DMS53 treated with DMSO at 0.1 percent for 48 hours (cell line): ENCODE measurements at regions not wholly inside any gene's neighbourhood (a gene's known extent, or its start where the extent isn't known, plus 50 kb on each side); places are given as distances from the start of the nearest gene placed in this dataset.
"Not testable (repeated sequence)": the region's sequence is repeated elsewhere in the genome, so short reads cannot be mapped to it uniquely, and the experiment has no call there.

Experiments used
- DNase-seq: peaks from one replicate; lab custom pipeline; 2025; ENCODE audit not compliant: unreplicated experiment; lab: John Stamatoyannopoulos, UW

GRCh38 chr12:19665121-19665900 lies 226.0 kb downstream of the AEBP2 start:
- DNase-seq = no peak

- no peak for DNase-seq
Observed at GRCh38 chr12:19666070-19666469, 226.8 kb downstream of the AEBP2 start.

- no peak for DNase-seq
Observed at GRCh38 chr12:19669793-19670192, 230.5 kb downstream of the AEBP2 start.

GRCh38 chr12:19671695-19672094 lies 232.4 kb downstream of the AEBP2 start:
- no peak for DNase-seq

- DNase-seq = no peak
Observed at GRCh38 chr12:19674437-19674836, 235.1 kb downstream of the AEBP2 start.

- DNase-seq = no peak
Observed at GRCh38 chr12:19675361-19675760, 236.1 kb downstream of the AEBP2 start.

GRCh38 chr12:19678501-19678900 lies 239.2 kb downstream of the AEBP2 start:
- not testable (repeated sequence) for DNase-seq

- DNase-seq = no peak
Observed at GRCh38 chr12:19681007-19681406, 241.7 kb downstream of the AEBP2 start.

GRCh38 chr12:19683178-19683927 lies 244.1 kb downstream of the AEBP2 start:
- peak; percentile 75 for DNase-seq

GRCh38 chr12:19687371-19687770 lies 248.1 kb downstream of the AEBP2 start:
- no peak for DNase-seq

GRCh38 chr12:19688532-19688931 lies 249.2 kb downstream of the AEBP2 start:
- DNase-seq = no peak

GRCh38 chr12:19689226-19689625 lies 249.9 kb downstream of the AEBP2 start:
- DNase-seq = peak; percentile 79

GRCh38 chr12:19689801-19690472 lies 250.6 kb downstream of the AEBP2 start:
- peak; percentile 83 for DNase-seq

GRCh38 chr12:19692091-19692490 lies 252.8 kb downstream of the AEBP2 start:
- no peak for DNase-seq

- DNase-seq = no peak
Observed at GRCh38 chr12:19692566-19692965, 253.3 kb downstream of the AEBP2 start.

GRCh38 chr12:19694627-19695026 lies 255.3 kb downstream of the AEBP2 start:
- DNase-seq = no peak

- DNase-seq = no peak
Observed at GRCh38 chr12:19695244-19696098, 256.2 kb downstream of the AEBP2 start.

GRCh38 chr12:19700969-19701368 lies 261.7 kb downstream of the AEBP2 start:
- DNase-seq = no peak

- DNase-seq = no peak
Observed at GRCh38 chr12:19704966-19705365, 265.7 kb downstream of the AEBP2 start.

- no peak for DNase-seq
Observed at GRCh38 chr12:19706936-19707335, 267.6 kb downstream of the AEBP2 start.

GRCh38 chr12:19707948-19708409 lies 268.7 kb downstream of the AEBP2 start:
- DNase-seq = peak; percentile 18
